Fibroblast of lung (primary cell): ENCODE measurements at regions not wholly inside any gene's neighbourhood (a gene's known extent, or its start where the extent isn't known, plus 50 kb on each side); places are given as distances from the start of the nearest gene placed in this dataset.

Experiments used
- DNase-seq, 2 donors: peaks; one replicate each; pipeline versions ENCODE4 v3.0.0 to v3.0.0-alpha.2; 2010; ENCODE audit warnings: low read depth in 2 of 2
- H2AFZ ChIP-seq: 2 replicates; pipeline ENCODE4 v1.5.1; 2012; ENCODE audit warnings: low read length, control low read depth, inconsistent platforms
- H3K27ac ChIP-seq: 2 replicates; pipeline ENCODE4 v1.5.1; 2011; ENCODE audit warnings: low read length, control low read depth; ENCODE audit not compliant: insufficient read depth
- H3K27me3 ChIP-seq: 2 replicates; pipeline ENCODE4 v1.5.1; 2011; ENCODE audit warnings: mild to moderate bottlenecking, low read length; ENCODE audit not compliant: control insufficient read depth, insufficient read depth
- H3K36me3 ChIP-seq: 2 replicates; pipeline ENCODE4 v1.5.1; 2011; ENCODE audit warnings: low read length; ENCODE audit not compliant: control insufficient read depth, insufficient read depth
- H3K4me1 ChIP-seq: 2 replicates; pipeline ENCODE4 v1.5.1; 2011; ENCODE audit warnings: low read length; ENCODE audit not compliant: control insufficient read depth, insufficient read depth; ENCODE audit errors: extremely low read depth
- H3K4me2 ChIP-seq: 2 replicates; pipeline ENCODE4 v1.5.1; 2011; ENCODE audit warnings: low read length, control low read depth; ENCODE audit not compliant: insufficient read depth; ENCODE audit errors: extremely low read depth
- H3K4me3 ChIP-seq, 4 experiments: fragments of 200-600 bp in 1 of 4; sonication (generic) in 1 of 4; replicated peaks in 1 of 4; 2 replicates each; pipeline ENCODE4 v1.5.1; 2011 to 2016; ENCODE audit warnings: low read length in 4 of 4, low read depth in 3 of 4, mild to moderate bottlenecking in 3 of 4, control low read depth in 2 of 4, inconsistent platforms in 1 of 4, mixed read lengths in 1 of 4; ENCODE audit not compliant: insufficient read depth in 1 of 4; ENCODE audit errors: control extremely low read depth in 1 of 4
- H3K79me2 ChIP-seq: 2 replicates; pipeline ENCODE4 v1.5.1; 2012; ENCODE audit warnings: mild to moderate bottlenecking, low read length, inconsistent platforms; ENCODE audit not compliant: control insufficient read depth, insufficient read depth
- H3K9ac ChIP-seq: 2 replicates; pipeline ENCODE4 v1.5.1; 2011; ENCODE audit warnings: mild to moderate bottlenecking, low read length, control low read depth; ENCODE audit not compliant: insufficient read depth
- H3K9me3 ChIP-seq: 2 replicates; pipeline ENCODE4 v1.5.1; 2012; ENCODE audit warnings: low read depth, low read length; ENCODE audit not compliant: control insufficient read depth, insufficient read depth
- H4K20me1 ChIP-seq: 2 replicates; pipeline ENCODE4 v1.5.1; 2011; ENCODE audit warnings: low read length; ENCODE audit not compliant: control insufficient read depth, insufficient read depth; ENCODE audit errors: extremely low read depth
- CTCF ChIP-seq, 2 donors: IDR thresholded peaks in 1 of 2; conservative IDR thresholded peaks in 1 of 2; 1 replicate in 1 of 2; 2 replicates in 1 of 2; pipeline ENCODE4 v1.5.1; 2011 to 2012; ENCODE audit warnings: low read length in 2 of 2, control low read depth in 1 of 2, inconsistent platforms in 1 of 2, low read depth in 1 of 2, mild to moderate bottlenecking in 1 of 2
- EZH2 ChIP-seq: IDR thresholded peaks from 2 replicates; pipeline ENCODE4 v1.5.1; 2012; ENCODE audit warnings: low read length, control low read depth, mild to moderate bottlenecking; ENCODE audit errors: missing control alignments

GRCh38 chr3:105959851-105960250 lies 91.0 kb upstream of the CBLB start:
- Histone ChIP-seq H3K27me3 (no peaks in the 10 kb centered on the region), H3K79me2 (no peaks in the 10 kb centered on the region)

DNA sequence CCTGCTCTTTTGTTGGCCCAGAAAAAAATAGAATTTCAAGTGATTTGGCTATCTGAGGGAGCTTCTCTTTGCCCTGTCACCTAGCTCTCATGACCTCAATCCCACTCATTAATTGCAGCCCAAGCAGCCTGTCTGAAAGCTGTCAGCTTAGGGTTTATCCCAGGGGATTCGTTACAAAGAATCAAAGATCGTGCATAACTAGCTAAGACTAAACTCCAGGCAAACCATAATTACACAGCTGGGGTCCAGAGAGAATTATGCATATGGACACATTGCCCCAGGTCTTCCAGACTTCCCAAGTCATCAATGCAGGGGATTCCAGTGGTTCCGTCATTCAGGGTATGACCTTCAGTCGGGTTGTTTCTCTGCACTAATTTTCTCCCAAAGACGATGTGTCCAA lies 91.6 kb upstream of the CBLB start:
- Histone ChIP-seq H3K4me2 (no peak overlapping the region), H3K4me3 (no peak overlapping the region), H2AFZ (no peak overlapping the region), H3K79me2 (no peaks in the 10 kb centered on the region), H4K20me1 (no peaks in the 10 kb centered on the region), H3K9ac (no peak overlapping the region), H3K27me3 (no peaks in the 10 kb centered on the region), H3K9me3 (no peaks in the 10 kb centered on the region), H3K4me1 (no peaks in the 10 kb centered on the region), H3K36me3 (no peaks in the 10 kb centered on the region), H3K27ac (no peak overlapping the region)
- TF ChIP-seq CTCF (conservative IDR thresholded peaks at IDR 0.05 in 1 of 2, IDR thresholded peaks at IDR 0.05 in 1 of 2; ENCODE audit: low read depth in 1 of 2, low read length in 2 of 2) (no peak), EZH2 (no peak)
- no peak for DNase-seq

More at GRCh38 chr3:105959851-105960250, 91.0 kb upstream of the CBLB start:
- Histone ChIP-seq H3K4me3 (no peak overlapping the region), H3K27ac (no peak overlapping the region), H3K4me1 (no peaks in the 10 kb centered on the region), H4K20me1 (no peaks in the 10 kb centered on the region), H3K36me3 (no peaks in the 10 kb centered on the region), H3K4me2 (no peak overlapping the region), H3K9ac (no peak overlapping the region), H3K9me3 (no peaks in the 10 kb centered on the region), H2AFZ (no peak overlapping the region)
- TF ChIP-seq CTCF (conservative IDR thresholded peaks at IDR 0.05 in 1 of 2, IDR thresholded peaks at IDR 0.05 in 1 of 2; ENCODE audit: low read depth in 1 of 2, low read length in 2 of 2) (no peak), EZH2 (no peak)
- no peak for DNase-seq

GRCh38 chr3:105963161-105963560 lies 94.3 kb upstream of the CBLB start:
- Histone ChIP-seq H4K20me1 (no peaks in the 10 kb centered on the region), H3K4me3 (no peak overlapping the region), H2AFZ (no peak overlapping the region), H3K79me2 (no peaks in the 10 kb centered on the region), H3K4me2 (no peak overlapping the region), H3K27me3 (no peaks in the 10 kb centered on the region), H3K9me3 (no peaks in the 10 kb centered on the region), H3K27ac (no peak overlapping the region), H3K4me1 (no peaks in the 10 kb centered on the region), H3K9ac (no peak overlapping the region), H3K36me3 (no peaks in the 10 kb centered on the region)
- TF ChIP-seq CTCF (conservative IDR thresholded peaks at IDR 0.05 in 1 of 2, IDR thresholded peaks at IDR 0.05 in 1 of 2; ENCODE audit: low read depth in 1 of 2, low read length in 2 of 2) (no peak), EZH2 (no peak)
- DNase-seq, result no peak
